Osteoblast (primary cell): ENCODE measurements at regions not wholly inside any gene's neighbourhood (a gene's known extent, or its start where the extent isn't known, plus 50 kb on each side); places are given as distances from the start of the nearest gene placed in this dataset.

Experiments used
- DNase-seq: peaks from one replicate; pipeline ENCODE4 v3.0.0; 2011; ENCODE audit warnings: low spot score, mixed read lengths; ENCODE audit not compliant: insufficient read length; ENCODE audit errors: missing footprints
- H2AFZ ChIP-seq: 2 replicates; pipeline ENCODE4 v1.6.0; 2011; ENCODE audit warnings: mild to moderate bottlenecking, low read length
- H3K27ac ChIP-seq: 2 replicates; pipeline ENCODE4 v1.5.1; 2011; ENCODE audit warnings: mild to moderate bottlenecking, low read depth, low read length, moderate library complexity
- H3K27me3 ChIP-seq: 2 replicates; pipeline ENCODE4 v1.6.0; 2012; ENCODE audit warnings: mild to moderate bottlenecking, control low read depth, inconsistent platforms, low read length, moderate library complexity; ENCODE audit not compliant: insufficient read depth
- H3K36me3 ChIP-seq: 2 replicates; pipeline ENCODE4 v1.5.1; 2011; ENCODE audit warnings: mild to moderate bottlenecking, low read length, control low read depth, moderate library complexity; ENCODE audit not compliant: insufficient read depth
- H3K4me1 ChIP-seq: 2 replicates; pipeline ENCODE4 v1.5.1; 2011; ENCODE audit warnings: mild to moderate bottlenecking, low read length, control low read depth, moderate library complexity; ENCODE audit not compliant: insufficient read depth
- H3K4me2 ChIP-seq: 2 replicates; pipeline ENCODE4 v1.6.0; 2011; ENCODE audit warnings: mild to moderate bottlenecking, low read length; ENCODE audit not compliant: insufficient read depth
- H3K4me3 ChIP-seq: fragments of 200-600 bp; sonication (generic); 3 replicates; pipeline ENCODE4 v1.5.1; 2012; ENCODE audit warnings: mild to moderate bottlenecking, low read length, inconsistent platforms; ENCODE audit not compliant: insufficient read depth
- H3K79me2 ChIP-seq: 2 replicates; pipeline ENCODE4 v1.6.0; 2012; ENCODE audit warnings: mild to moderate bottlenecking, low read length, control low read depth, inconsistent platforms; ENCODE audit not compliant: insufficient read depth
- H3K9me3 ChIP-seq: 2 replicates; pipeline ENCODE4 v1.5.1; 2011; ENCODE audit warnings: low read depth, low read length, control low read depth
- H4K20me1 ChIP-seq: 2 replicates; pipeline ENCODE4 v1.6.0; 2012; ENCODE audit warnings: mild to moderate bottlenecking, low read length, control low read depth; ENCODE audit not compliant: insufficient read depth
- TF ChIP-seq, protein P1 (sequence below): IDR thresholded peaks from 2 replicates; pipeline ENCODE4 v1.5.1; 2011; ENCODE audit warnings: mild to moderate bottlenecking, low read depth, low read length, moderate library complexity; ENCODE audit errors: extremely low read depth

DNA sequence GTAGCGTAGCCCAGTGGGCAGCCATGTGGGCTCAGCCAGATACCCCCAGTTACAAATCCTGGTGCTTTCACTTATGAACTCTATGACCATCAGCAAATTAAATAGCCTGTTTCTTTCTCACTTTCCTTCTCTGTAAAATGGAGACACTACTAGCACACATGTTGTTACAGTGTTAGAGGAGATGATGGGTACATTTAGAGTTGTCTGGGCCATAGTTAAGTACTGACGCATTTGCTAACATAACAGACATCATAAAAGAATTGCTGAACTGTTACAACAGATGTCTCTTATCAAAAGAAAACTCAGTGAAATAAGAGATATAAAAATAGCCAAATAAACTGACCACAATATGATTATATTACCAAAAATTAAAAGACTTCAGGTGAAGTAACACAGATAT, 69.9 kb upstream of the DOK5 start:
- Histone ChIP-seq H3K4me1 (no peaks in the 10 kb centered on the region), H3K79me2 (no peaks in the 10 kb centered on the region), H3K27ac (no peak overlapping the region), H3K27me3 (no peaks in the 10 kb centered on the region), H4K20me1 (no peaks in the 10 kb centered on the region), H3K4me2 (no peak overlapping the region), H3K9me3 (no peaks in the 10 kb centered on the region), H3K36me3 (no peaks in the 10 kb centered on the region), H3K4me3 (no peak overlapping the region), H2AFZ (no peak overlapping the region)
- TF ChIP-seq, protein P1, sequence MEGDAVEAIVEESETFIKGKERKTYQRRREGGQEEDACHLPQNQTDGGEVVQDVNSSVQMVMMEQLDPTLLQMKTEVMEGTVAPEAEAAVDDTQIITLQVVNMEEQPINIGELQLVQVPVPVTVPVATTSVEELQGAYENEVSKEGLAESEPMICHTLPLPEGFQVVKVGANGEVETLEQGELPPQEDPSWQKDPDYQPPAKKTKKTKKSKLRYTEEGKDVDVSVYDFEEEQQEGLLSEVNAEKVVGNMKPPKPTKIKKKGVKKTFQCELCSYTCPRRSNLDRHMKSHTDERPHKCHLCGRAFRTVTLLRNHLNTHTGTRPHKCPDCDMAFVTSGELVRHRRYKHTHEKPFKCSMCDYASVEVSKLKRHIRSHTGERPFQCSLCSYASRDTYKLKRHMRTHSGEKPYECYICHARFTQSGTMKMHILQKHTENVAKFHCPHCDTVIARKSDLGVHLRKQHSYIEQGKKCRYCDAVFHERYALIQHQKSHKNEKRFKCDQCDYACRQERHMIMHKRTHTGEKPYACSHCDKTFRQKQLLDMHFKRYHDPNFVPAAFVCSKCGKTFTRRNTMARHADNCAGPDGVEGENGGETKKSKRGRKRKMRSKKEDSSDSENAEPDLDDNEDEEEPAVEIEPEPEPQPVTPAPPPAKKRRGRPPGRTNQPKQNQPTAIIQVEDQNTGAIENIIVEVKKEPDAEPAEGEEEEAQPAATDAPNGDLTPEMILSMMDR, result no peak
- no peak for DNase-seq

DNA sequence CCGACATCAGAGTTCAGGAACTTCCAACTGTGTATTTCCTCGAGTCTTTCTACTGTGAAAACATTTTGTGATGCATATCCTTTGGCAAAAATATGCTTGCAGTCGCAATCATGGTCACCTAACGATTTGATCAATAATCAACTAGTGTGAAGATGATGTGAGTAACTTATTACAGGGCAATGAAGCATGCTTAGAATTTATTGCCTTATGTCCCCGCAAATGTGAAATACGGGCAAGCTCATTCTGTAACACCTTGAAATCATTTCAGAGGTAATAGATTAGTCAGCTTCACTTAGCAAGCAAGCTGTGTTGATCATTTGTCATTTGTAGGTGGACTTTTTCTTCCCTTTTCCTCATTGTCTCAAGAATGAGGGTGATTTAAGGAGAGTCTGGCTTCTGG, 67.9 kb upstream of the DOK5 start:
- H3K9me3 ChIP-seq, result no peaks in the 10 kb centered on the region
- no peaks in the 10 kb centered on the region for H3K79me2 ChIP-seq
- no peak overlapping the region for H2AFZ ChIP-seq
- no peak for DNase-seq
- H3K4me3 ChIP-seq, result no peak overlapping the region
- H3K27ac ChIP-seq, result no peak overlapping the region
- H3K27me3 ChIP-seq, result no peaks in the 10 kb centered on the region
- no peak overlapping the region for H3K4me2 ChIP-seq
- H3K4me1 ChIP-seq, result no peaks in the 10 kb centered on the region
- H4K20me1 ChIP-seq, result no peaks in the 10 kb centered on the region
- TF ChIP-seq, protein P1, result no peak
- H3K36me3 ChIP-seq, result no peaks in the 10 kb centered on the region

DNA sequence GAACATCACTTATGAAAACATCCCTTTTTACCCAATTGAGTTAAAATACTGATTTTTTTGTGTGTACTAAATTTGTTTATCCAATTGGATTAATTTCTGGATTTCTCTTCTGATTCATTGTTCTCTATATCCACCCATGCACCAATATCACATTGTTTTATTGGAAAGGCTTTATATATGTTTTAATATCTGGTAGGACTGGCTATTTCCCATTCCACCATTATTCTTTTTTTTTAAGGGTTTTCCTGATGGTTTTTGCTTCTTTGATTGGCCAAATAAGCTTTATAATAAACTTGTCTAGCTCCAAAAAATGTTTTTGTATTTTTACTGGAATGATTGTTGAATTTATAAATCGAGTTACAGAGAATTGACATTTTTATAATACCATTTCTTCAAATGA, 59.4 kb upstream of the DOK5 start:
- TF ChIP-seq, protein P1, result no peak
- no peaks in the 10 kb centered on the region for H3K79me2 ChIP-seq
- no peak overlapping the region for H3K4me3 ChIP-seq
- H3K36me3 ChIP-seq, result no peaks in the 10 kb centered on the region
- no peak overlapping the region for H2AFZ ChIP-seq
- no peak overlapping the region for H3K4me2 ChIP-seq
- no peaks in the 10 kb centered on the region for H3K9me3 ChIP-seq
- DNase-seq, result no peak
- H4K20me1 ChIP-seq, result no peaks in the 10 kb centered on the region
- no peaks in the 10 kb centered on the region for H3K4me1 ChIP-seq
- H3K27me3 ChIP-seq, result no peaks in the 10 kb centered on the region
- no peak overlapping the region for H3K27ac ChIP-seq

DNA sequence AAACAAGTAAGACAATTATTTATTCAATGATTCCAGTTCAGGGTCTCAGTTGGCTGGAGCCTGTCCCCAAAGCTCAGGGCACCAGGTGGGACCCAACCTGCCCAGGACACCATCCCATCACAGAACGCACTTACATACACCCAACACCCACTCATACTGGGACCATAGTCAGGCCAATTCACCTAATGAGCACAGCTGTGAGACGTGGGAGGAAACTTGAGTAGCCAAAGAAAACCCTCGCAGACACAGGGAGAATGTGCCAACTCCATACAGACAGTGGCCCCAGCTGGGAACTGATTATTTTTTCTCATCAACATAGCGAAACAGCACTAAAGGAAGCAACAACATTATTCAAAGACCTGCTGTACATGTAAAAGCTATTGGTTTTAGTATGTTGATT, 58.6 kb upstream of the DOK5 start:
- Histone ChIP-seq H3K27me3 (no peaks in the 10 kb centered on the region), H4K20me1 (no peaks in the 10 kb centered on the region), H3K79me2 (no peaks in the 10 kb centered on the region), H2AFZ (no peak overlapping the region), H3K36me3 (no peaks in the 10 kb centered on the region), H3K4me2 (no peak overlapping the region), H3K4me1 (no peaks in the 10 kb centered on the region), H3K4me3 (no peak overlapping the region), H3K27ac (no peak overlapping the region), H3K9me3 (no peaks in the 10 kb centered on the region)
- TF ChIP-seq, protein P1, result no peak
- DNase-seq, result no peak
